PC-3 (cell line): ENCODE measurements at regions not wholly inside any gene's neighbourhood (a gene's known extent, or its start where the extent isn't known, plus 50 kb on each side); places are given as distances from the start of the nearest gene placed in this dataset.

Source experiments
- ATAC-seq: fragments of 200-7000 bp; cut with Tn5 transposase; 2 replicates; pipeline ENCODE4 v1.9.1; 2020; ENCODE audit warnings: mild to moderate bottlenecking, moderate library complexity
- BruUV-seq: library from RNA; stranded (reverse); fragments of 400-500 nt; replicated peaks from 2 replicates; lab custom pipeline; 2021; lab: Mats Ljungman, UMichigan
- CTCF ChIA-PET: fragments of 300-600 bp; sonication (Branson Sonifier 250); formaldehyde crosslinking; loops from one replicate; lab custom pipeline; 2022; ENCODE audit warnings: antibody characterized with exemption; lab: Charles Lee
- POLR2A ChIA-PET: fragments of 300-600 bp; sonication (Branson Sonifier 250); formaldehyde crosslinking; loops from one replicate; lab custom pipeline; 2022; ENCODE audit warnings: antibody characterized with exemption; ENCODE audit not compliant: unreplicated experiment; lab: Charles Lee
- DNase-seq: peaks from one replicate; pipeline ENCODE4 v3.0.0-alpha.2; 2015
- H2AFZ ChIP-seq: fragments of 300-600 bp; sonication (generic); 2 replicates; pipeline ENCODE4 v1.6.0; 2016; ENCODE audit warnings: antibody characterized with exemption, low read length
- H3F3A ChIP-seq: fragments of 300-600 bp; sonication (generic); one replicate; pipeline ENCODE4 v1.6.0; 2017; ENCODE audit warnings: antibody characterized with exemption, low read length, control low read depth, mild to moderate bottlenecking; ENCODE audit not compliant: unreplicated experiment
- H3K27ac ChIP-seq: fragments of 300-600 bp; sonication (generic); 2 replicates; pipeline ENCODE4 v1.5.1; 2016; ENCODE audit warnings: mild to moderate bottlenecking, low read length
- H3K27me3 ChIP-seq: fragments of 300-600 bp; sonication (generic); 2 replicates; pipeline ENCODE4 v1.6.1; 2016; ENCODE audit warnings: low read length, mixed read lengths
- H3K36me3 ChIP-seq: fragments of 300-600 bp; sonication (generic); 2 replicates; pipeline ENCODE4 v1.6.1; 2016; ENCODE audit warnings: low read depth, mixed run types, low read length, mixed read lengths
- H3K4me1 ChIP-seq: fragments of 300-600 bp; sonication (generic); 2 replicates; pipeline ENCODE4 v1.5.1; 2016; ENCODE audit warnings: low read length; ENCODE audit not compliant: insufficient read depth
- H3K4me2 ChIP-seq: fragments of 300-600 bp; sonication (generic); 2 replicates; pipeline ENCODE4 v1.6.0; 2016; ENCODE audit warnings: low read length
- H3K4me3 ChIP-seq: fragments of 300-600 bp; sonication (generic); 2 replicates; pipeline ENCODE4 v1.5.1; 2016; ENCODE audit warnings: mild to moderate bottlenecking, low read length, mixed read lengths
- H3K79me2 ChIP-seq: fragments of 300-600 bp; sonication (generic); 2 replicates; pipeline ENCODE4 v1.6.1; 2017; ENCODE audit warnings: low read length, mixed read lengths
- H3K9ac ChIP-seq: fragments of 300-600 bp; sonication (generic); 2 replicates; pipeline ENCODE4 v1.6.0; 2016; ENCODE audit warnings: mild to moderate bottlenecking, low read length
- H3K9me2 ChIP-seq: fragments of 300-600 bp; sonication (generic); replicated peaks from 2 replicates; pipeline ENCODE4 v1.6.1; 2016; ENCODE audit warnings: mixed run types, low read length, mixed read lengths
- H3K9me3 ChIP-seq: fragments of 300-600 bp; sonication (generic); 2 replicates; pipeline ENCODE4 v1.6.1; 2016; ENCODE audit warnings: low read length, mixed read lengths
- H4K20me1 ChIP-seq: fragments of 300-600 bp; sonication (generic); 2 replicates; pipeline ENCODE4 v1.6.1; 2016; ENCODE audit warnings: low read length, mixed read lengths
- EZH2 ChIP-seq: fragments of 300-600 bp; sonication (generic); IDR thresholded peaks from one replicate; pipeline ENCODE4 v1.6.1; 2017; ENCODE audit warnings: antibody characterized with exemption, mild to moderate bottlenecking, low read length; ENCODE audit not compliant: unreplicated experiment
- EZH2phosphoT487 ChIP-seq: fragments of 300-600 bp; sonication (generic); IDR thresholded peaks from 2 replicates; pipeline ENCODE4 v1.6.1; 2018; ENCODE audit warnings: mild to moderate bottlenecking, antibody characterized with exemption, low read length, borderline replicate concordance
- intact Hi-C: fragments of 100-400 bp; cut with micrococcal nuclease; formaldehyde crosslinking; loops from 2 replicates; pipeline ENCODE4 v1.9.0; 2023
- TF ChIP-seq, protein P1 (sequence below): fragments of 300-600 bp; sonication (generic); conservative IDR thresholded peaks from 2 replicates; pipeline ENCODE4 v1.5.1; 2017; ENCODE audit warnings: antibody characterized with exemption, low read depth, mild to moderate bottlenecking, low read length

DNA sequence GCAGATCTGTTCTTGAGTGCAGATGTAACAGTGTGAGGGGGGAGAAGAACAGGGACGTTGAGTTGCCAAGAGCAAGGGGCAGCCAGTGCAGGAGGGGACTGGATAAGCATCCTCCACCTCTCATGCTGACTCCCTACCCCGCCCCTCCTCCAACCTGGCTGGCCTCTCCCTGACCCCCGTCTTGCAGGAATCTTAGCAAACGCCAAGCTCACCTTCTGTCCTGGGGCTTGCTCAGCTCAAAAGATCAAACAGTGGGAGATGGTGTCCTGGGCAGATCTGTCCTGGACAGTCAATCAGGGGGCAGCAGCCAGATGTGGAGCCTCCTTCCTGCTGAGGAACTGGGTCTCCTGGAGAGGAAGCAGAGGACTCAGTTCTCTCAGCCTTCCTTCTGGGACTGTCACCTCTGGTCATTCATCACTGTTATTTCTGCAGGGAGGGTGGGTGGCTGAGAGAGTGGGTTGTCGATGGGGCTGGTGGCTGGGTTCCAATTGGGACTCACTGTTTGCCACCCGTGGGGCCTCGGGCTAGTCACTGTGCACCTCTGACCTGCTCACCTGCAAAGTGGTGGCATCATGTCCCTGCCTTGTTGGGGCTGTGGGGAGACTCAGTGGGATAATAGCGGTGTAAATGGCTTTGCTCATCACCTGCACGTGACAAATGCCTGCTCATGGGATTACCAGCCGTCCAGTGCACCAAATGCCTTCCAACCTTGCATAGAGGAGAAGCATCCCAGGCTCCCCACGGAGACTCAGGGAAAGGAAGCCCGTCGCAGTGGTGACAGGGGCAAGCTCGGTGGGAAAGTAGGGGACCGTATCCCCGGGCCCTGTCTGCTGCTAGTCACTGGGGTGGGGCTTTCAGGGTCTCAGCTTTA lies 154.4 kb downstream of the PTPRU start:
- Histone ChIP-seq H2AFZ (no peak overlapping the region), H3K9me2 (no peaks in the 10 kb centered on the region), H3K4me3 (no peak overlapping the region), H3K9ac (no peak overlapping the region), H3K27ac (no peak overlapping the region), H3F3A (no peaks in the 10 kb centered on the region), H3K36me3 (no peaks in the 10 kb centered on the region), H3K9me3 (no peaks in the 10 kb centered on the region), H3K4me2 (no peak overlapping the region), H3K79me2 (no peaks in the 10 kb centered on the region), H3K27me3 (no peaks in the 10 kb centered on the region), H3K4me1 (no peaks in the 10 kb centered on the region), H4K20me1 (no peaks in the 10 kb centered on the region)
- no peak for DNase-seq
- ChIA-PET CTCF (no interaction called here), POLR2A (no interaction called here)
- intact Hi-C loops = no loop called here
- ATAC-seq = no peak
- BruUV-seq = no TSS peak
- TF ChIP-seq EZH2 (no peak), EZH2phosphoT487 (no peak)
- TF ChIP-seq, protein P1, sequence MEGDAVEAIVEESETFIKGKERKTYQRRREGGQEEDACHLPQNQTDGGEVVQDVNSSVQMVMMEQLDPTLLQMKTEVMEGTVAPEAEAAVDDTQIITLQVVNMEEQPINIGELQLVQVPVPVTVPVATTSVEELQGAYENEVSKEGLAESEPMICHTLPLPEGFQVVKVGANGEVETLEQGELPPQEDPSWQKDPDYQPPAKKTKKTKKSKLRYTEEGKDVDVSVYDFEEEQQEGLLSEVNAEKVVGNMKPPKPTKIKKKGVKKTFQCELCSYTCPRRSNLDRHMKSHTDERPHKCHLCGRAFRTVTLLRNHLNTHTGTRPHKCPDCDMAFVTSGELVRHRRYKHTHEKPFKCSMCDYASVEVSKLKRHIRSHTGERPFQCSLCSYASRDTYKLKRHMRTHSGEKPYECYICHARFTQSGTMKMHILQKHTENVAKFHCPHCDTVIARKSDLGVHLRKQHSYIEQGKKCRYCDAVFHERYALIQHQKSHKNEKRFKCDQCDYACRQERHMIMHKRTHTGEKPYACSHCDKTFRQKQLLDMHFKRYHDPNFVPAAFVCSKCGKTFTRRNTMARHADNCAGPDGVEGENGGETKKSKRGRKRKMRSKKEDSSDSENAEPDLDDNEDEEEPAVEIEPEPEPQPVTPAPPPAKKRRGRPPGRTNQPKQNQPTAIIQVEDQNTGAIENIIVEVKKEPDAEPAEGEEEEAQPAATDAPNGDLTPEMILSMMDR = no peak

- Histone ChIP-seq H3K4me2 (no peak overlapping the region), H3K9me2 (no peaks in the 10 kb centered on the region), H2AFZ (no peak overlapping the region), H3K9me3 (no peaks in the 10 kb centered on the region), H3K9ac (no peak overlapping the region), H3K4me3 (no peak overlapping the region), H3K27ac (no peak overlapping the region), H3K79me2 (no peaks in the 10 kb centered on the region), H3F3A (no peaks in the 10 kb centered on the region), H3K4me1 (no peaks in the 10 kb centered on the region), H4K20me1 (no peaks in the 10 kb centered on the region), H3K36me3 (no peaks in the 10 kb centered on the region), H3K27me3 (no peaks in the 10 kb centered on the region)
- ChIA-PET CTCF (no interaction called here), POLR2A (no interaction called here)
- DNase-seq (no peak), ATAC-seq (no peak)
- TF ChIP-seq, protein P1 = no peak
- TF ChIP-seq EZH2 = no peak
- TF ChIP-seq EZH2phosphoT487 = no peak
- intact Hi-C loops = no loop called here
- no TSS peak for BruUV-seq
Observed at GRCh38 chr1:29390075-29390474, 153.8 kb downstream of the PTPRU start.

DNA sequence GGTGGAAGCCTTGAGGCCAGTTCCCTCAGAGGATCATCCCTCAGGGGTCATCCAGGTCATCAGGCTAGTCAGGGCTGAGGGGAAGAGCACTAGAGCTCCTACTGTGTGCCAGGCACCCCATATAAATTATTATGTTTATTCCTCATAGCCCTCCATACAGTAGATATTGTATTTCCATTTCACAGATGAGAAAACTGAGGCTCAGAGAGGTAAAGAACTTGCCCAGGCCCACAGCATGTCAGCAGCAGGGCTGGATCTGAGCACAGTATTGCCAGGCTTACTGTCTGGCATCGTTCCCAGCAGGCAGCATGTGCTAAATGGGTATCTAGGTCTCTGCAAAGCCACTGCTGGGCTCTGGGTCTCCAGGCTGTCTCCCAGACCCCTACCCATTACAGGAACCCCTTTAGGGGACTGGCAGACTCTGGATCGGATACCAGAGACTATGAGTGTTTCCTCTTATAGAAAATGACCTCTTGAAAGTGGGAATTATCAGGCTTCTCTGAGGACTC lies 153.3 kb downstream of the PTPRU start:
- Histone ChIP-seq H3K79me2 (no peaks in the 10 kb centered on the region), H3K9me2 (no peaks in the 10 kb centered on the region), H3K4me2 (no peak overlapping the region), H3K27ac (no peak overlapping the region), H3K27me3 (no peaks in the 10 kb centered on the region), H3K36me3 (no peaks in the 10 kb centered on the region), H3K4me3 (no peak overlapping the region), H3K9ac (no peak overlapping the region), H3K4me1 (no peaks in the 10 kb centered on the region), H3K9me3 (no peaks in the 10 kb centered on the region), H4K20me1 (no peaks in the 10 kb centered on the region), H3F3A (no peaks in the 10 kb centered on the region), H2AFZ (no peak overlapping the region)
- no TSS peak for BruUV-seq
- TF ChIP-seq, protein P1 = no peak
- no peak for TF ChIP-seq EZH2
- ChIA-PET POLR2A (no interaction called here), CTCF (no interaction called here)
- DNase-seq (no peak), ATAC-seq (no peak)
- intact Hi-C loops = no loop called here
